ENCODE measurements at regions not wholly inside any gene's neighbourhood (a gene's known extent, or its start where the extent isn't known, plus 50 kb on each side); places are given as distances from the start of the nearest gene placed in this dataset.

GRCh38 chr1:229975047-229975446, 92.0 kb upstream of the GALNT2 start:
- TF ChIP-seq CTCF (IDR thresholded peaks at IDR 0.05) = no peak
- no peak for TF ChIP-seq POLR2A (IDR thresholded peaks at IDR 0.05)
